ENCODE measurements at regions not wholly inside any gene's neighbourhood (a gene's known extent, or its start where the extent isn't known, plus 50 kb on each side); places are given as distances from the start of the nearest gene placed in this dataset.
"Not testable (repeated sequence)": the region's sequence is repeated elsewhere in the genome, so short reads cannot be mapped to it uniquely, and the experiment has no call there.

DNA sequence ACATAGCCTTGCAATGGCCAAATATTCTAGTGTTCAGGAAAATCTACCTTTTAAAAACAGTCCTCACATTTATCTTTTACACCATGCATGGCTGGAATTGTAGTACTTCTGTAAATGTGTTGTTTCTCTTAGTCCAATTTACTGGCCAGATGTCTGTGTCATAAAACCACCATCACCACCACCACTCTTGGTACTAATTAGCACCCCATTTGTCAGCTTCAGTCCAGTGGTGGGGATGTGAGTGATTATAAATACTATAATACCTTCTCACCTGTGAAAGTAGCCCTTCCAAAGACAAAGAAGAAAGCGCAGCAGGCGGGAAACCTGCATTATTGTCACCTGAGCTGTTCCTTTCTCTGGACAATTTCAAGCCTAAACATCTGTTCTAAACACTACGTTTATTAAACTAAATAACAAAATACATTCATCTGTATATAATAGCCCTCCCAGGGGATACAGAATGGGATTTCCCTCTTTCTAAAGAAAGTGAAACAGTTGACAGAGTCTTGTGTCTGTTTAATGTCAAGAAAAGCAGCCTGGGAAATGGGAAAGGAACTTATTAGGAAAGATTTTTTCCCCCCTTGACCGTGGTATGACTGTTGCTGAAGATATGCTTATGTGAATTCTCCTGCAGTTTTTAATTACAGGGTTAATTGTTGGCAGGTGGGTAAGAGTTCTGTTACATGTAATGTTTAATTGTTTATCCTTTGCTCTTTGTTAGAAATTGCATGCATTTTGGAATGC lies 144.5 kb upstream of the NUDT12 start:
- Histone ChIP-seq H3K4me3 (ENCODE audit: low read length in 2 of 2) (no peak overlapping the region), H3K27ac (ENCODE audit: low read length) (no peak overlapping the region)

DNA sequence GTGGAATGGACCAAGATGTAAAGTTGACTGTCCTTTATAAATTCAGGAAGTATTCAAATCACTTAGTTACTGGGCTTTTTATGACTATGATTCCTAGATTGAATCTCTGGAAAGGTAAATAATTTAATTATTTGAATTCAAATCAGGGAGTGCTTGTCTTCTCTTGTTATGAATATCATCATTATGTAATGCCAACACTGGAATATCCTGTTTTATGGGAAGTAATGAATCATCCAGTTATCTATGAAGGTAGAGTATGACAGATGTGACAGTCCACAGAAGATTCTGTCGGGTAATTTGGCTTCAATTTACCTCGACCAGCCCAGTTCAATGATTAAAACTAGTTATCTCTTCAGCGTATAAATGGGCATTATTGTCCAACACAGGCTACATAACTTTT lies 141.0 kb upstream of the NUDT12 start:
- Histone ChIP-seq H3K27ac (ENCODE audit: low read length) (no peak overlapping the region), H3K4me3 (ENCODE audit: low read length in 2 of 2) (no peak overlapping the region), H3K36me3 (ENCODE audit: control insufficient read depth in 2 of 2, insufficient read depth in 2 of 2, low read length in 2 of 2) (no peaks in the 10 kb centered on the region), H3K9me3 (ENCODE audit: control insufficient read depth in 2 of 2, low read length in 2 of 2) (no peaks in the 10 kb centered on the region), H3K9ac (ENCODE audit: low read length in 2 of 2) (no peak overlapping the region), H3K4me1 (ENCODE audit: control insufficient read depth, insufficient read depth, low read length) (no peaks in the 10 kb centered on the region), H3K27me3 (ENCODE audit: control insufficient read depth in 1 of 2, insufficient read depth in 2 of 2, low read length in 2 of 2) (no peaks in the 10 kb centered on the region)

More for the DNA sequence above, 144.5 kb upstream of the NUDT12 start:
- Histone ChIP-seq H3K4me1 (ENCODE audit: control insufficient read depth, insufficient read depth, low read length) (no peaks in the 10 kb centered on the region), H3K9me3 (ENCODE audit: control insufficient read depth in 2 of 2, low read length in 2 of 2) (no peaks in the 10 kb centered on the region), H3K36me3 (ENCODE audit: control insufficient read depth in 2 of 2, insufficient read depth in 2 of 2, low read length in 2 of 2) (no peaks in the 10 kb centered on the region), H3K27me3 (ENCODE audit: control insufficient read depth in 1 of 2, insufficient read depth in 2 of 2, low read length in 2 of 2) (no peaks in the 10 kb centered on the region), H3K9ac (ENCODE audit: low read length in 2 of 2) (no peak overlapping the region)

DNA sequence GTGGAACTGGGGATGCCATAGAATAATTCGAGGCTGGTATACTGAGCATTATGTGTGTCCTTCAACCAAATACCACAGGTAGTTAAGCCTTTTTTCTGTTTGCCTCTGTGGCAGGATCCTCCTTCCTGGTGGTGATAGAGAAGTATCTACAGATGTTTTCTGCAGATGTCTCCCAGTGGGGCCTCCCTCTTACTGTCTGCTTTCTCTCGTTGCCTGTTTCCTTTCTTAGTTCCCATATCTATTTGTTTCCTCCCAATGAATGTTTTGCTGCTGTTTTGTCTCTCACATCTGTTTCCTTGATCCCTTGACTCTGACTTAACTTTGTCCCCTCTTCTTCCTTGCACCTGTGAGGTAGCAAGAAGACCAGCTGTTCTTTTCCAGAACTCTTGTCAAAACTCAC lies 130.9 kb upstream of the NUDT12 start:
- Histone ChIP-seq H3K4me1 (ENCODE audit: control insufficient read depth, insufficient read depth, low read length) (no peaks in the 10 kb centered on the region), H3K36me3 (ENCODE audit: control insufficient read depth in 2 of 2, insufficient read depth in 2 of 2, low read length in 2 of 2) (no peaks in the 10 kb centered on the region), H3K9me3 (ENCODE audit: control insufficient read depth in 2 of 2, low read length in 2 of 2) (no peaks in the 10 kb centered on the region), H3K9ac (ENCODE audit: low read length in 2 of 2) (no peak overlapping the region), H3K27me3 (ENCODE audit: control insufficient read depth in 1 of 2, insufficient read depth in 2 of 2, low read length in 2 of 2) (no peaks in the 10 kb centered on the region), H3K4me3 (ENCODE audit: low read length in 2 of 2) (no peak overlapping the region), H3K27ac (ENCODE audit: low read length) (no peak overlapping the region)

DNA sequence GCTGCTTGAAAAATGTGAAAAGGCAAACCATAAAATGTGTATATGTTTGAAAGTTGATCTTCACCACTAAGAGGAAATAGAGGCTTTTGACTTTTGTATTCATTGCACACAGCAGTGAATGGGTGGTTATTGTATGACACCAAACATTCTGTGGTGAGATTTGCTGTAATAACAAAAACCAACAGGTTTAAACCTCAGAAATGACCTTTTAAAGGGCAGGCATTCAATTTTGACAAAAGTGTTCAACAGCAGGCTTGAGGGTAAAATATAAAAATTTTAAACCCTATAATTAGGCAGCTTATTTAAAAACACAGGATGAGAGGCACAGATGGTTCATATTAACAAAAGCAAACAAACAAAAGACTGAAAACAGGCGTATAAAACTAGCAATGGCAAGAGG lies 128.1 kb upstream of the NUDT12 start:
- H3K9me3 ChIP-seq (ENCODE audit: control insufficient read depth in 2 of 2, low read length in 2 of 2): no peaks in the 10 kb centered on the region
- no peak overlapping the region for H3K27ac ChIP-seq (ENCODE audit: low read length)
- H3K36me3 ChIP-seq (ENCODE audit: control insufficient read depth in 2 of 2, insufficient read depth in 2 of 2, low read length in 2 of 2): no peaks in the 10 kb centered on the region
- H3K4me3 ChIP-seq (ENCODE audit: low read length in 2 of 2): no peak overlapping the region
- no peaks in the 10 kb centered on the region for H3K4me1 ChIP-seq (ENCODE audit: control insufficient read depth, insufficient read depth, low read length)
- H3K27me3 ChIP-seq (ENCODE audit: control insufficient read depth in 1 of 2, insufficient read depth in 2 of 2, low read length in 2 of 2): no peaks in the 10 kb centered on the region
- no peak overlapping the region for H3K9ac ChIP-seq (ENCODE audit: low read length in 2 of 2)

DNA sequence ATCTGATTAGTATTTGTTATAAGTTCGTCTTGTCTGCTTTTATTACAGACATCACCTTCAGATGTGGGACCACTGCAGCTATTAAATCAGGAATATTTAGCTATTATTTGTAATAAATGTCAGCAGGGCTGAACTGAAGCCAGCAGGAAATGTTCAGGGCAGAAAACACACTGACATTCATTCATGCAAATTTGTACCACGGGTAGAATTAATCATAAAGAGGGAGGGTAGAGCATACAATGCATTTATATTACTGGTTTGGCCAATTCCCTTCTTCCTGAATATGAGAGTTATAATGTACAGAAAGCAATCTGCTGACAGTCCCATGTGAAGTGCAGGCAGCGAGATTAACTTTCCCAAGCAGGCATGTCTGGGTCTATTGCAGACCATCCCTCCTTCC lies 117.3 kb upstream of the NUDT12 start:
- Histone ChIP-seq H3K9ac (ENCODE audit: low read length in 2 of 2) (no peak overlapping the region), H3K27me3 (ENCODE audit: control insufficient read depth in 1 of 2, insufficient read depth in 2 of 2, low read length in 2 of 2) (no peaks in the 10 kb centered on the region), H3K4me1 (ENCODE audit: control insufficient read depth, insufficient read depth, low read length) (no peaks in the 10 kb centered on the region), H3K27ac (ENCODE audit: low read length) (no peak overlapping the region), H3K36me3 (ENCODE audit: control insufficient read depth in 2 of 2, insufficient read depth in 2 of 2, low read length in 2 of 2) (no peaks in the 10 kb centered on the region), H3K4me3 (ENCODE audit: low read length in 2 of 2) (no peak overlapping the region), H3K9me3 (ENCODE audit: control insufficient read depth in 2 of 2, low read length in 2 of 2) (no peaks in the 10 kb centered on the region)

DNA sequence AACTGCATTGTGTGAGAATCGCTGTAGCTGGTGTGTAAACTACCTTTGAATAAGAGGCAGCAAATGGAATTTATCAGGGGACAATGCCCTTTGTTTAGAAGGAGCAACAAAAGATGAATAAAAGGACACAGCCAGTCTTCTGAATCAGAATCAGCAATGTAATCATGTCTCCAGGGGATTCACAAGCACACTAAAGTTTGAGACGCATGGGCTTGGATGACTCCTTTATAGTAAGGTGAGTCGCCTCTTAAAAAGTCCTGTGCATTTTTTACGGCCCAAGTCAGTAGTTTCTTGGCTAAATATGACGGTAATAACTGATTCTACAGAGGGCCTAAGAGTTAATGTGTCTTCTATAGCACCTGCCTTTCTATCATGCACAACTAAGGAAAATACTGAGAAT lies 113.6 kb upstream of the NUDT12 start:
- not testable (repeated sequence) for H3K27me3 ChIP-seq (ENCODE audit: control insufficient read depth in 1 of 2, insufficient read depth in 2 of 2, low read length in 2 of 2); H3K9me3 ChIP-seq (ENCODE audit: control insufficient read depth in 2 of 2, low read length in 2 of 2); H3K4me3 ChIP-seq (ENCODE audit: low read length in 2 of 2); H3K9ac ChIP-seq (ENCODE audit: low read length in 2 of 2); H3K4me1 ChIP-seq (ENCODE audit: control insufficient read depth, insufficient read depth, low read length); H3K36me3 ChIP-seq (ENCODE audit: control insufficient read depth in 2 of 2, insufficient read depth in 2 of 2, low read length in 2 of 2); H3K27ac ChIP-seq (ENCODE audit: low read length)

DNA sequence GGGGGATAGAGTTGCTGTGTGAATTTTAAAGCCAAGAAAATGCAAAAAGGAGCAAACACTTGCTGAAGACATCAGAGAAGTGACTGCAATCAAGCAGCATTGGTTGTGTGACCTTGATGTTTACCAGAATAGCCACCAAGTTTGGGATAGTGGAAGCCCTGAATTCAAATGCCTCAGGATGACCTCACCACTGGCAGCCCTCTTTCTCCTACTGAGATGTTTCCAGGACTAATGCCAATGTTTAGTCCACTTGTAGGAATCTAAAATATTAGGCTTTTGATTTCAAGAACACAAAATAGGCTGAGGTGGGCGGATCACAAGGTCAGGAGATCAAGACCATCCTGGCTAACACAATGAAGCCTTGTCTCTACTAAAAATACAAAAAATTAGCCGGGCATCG lies 112.2 kb upstream of the NUDT12 start:
- Histone ChIP-seq H3K4me1 (ENCODE audit: control insufficient read depth, insufficient read depth, low read length) (no peaks in the 10 kb centered on the region), H3K9me3 (ENCODE audit: control insufficient read depth in 2 of 2, low read length in 2 of 2) (no peaks in the 10 kb centered on the region), H3K27me3 (ENCODE audit: control insufficient read depth in 1 of 2, insufficient read depth in 2 of 2, low read length in 2 of 2) (no peaks in the 10 kb centered on the region), H3K27ac (ENCODE audit: low read length) (no peak overlapping the region), H3K9ac (ENCODE audit: low read length in 2 of 2) (no peak overlapping the region), H3K4me3 (ENCODE audit: low read length in 2 of 2) (no peak overlapping the region), H3K36me3 (ENCODE audit: control insufficient read depth in 2 of 2, insufficient read depth in 2 of 2, low read length in 2 of 2) (no peaks in the 10 kb centered on the region)

DNA sequence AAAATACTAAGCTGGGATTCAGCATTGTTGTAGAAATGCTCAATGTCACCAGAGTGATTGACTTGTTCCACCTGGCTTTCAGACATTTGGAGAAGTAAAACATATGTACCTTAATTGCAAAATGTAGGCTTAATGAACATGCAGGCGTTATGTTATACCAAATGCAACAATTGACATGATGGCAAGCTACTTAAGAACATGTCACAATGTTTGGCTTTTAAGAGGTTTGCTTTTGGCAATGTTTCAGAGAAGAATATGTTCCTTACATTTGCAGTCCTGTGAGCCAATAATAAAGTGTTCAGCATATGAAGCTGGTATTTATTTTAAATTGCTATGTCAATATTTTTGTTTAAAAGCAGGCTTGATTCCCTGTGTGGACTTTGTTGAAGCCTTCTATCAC lies 111.7 kb upstream of the NUDT12 start:
- Histone ChIP-seq H3K27me3 (ENCODE audit: control insufficient read depth in 1 of 2, insufficient read depth in 2 of 2, low read length in 2 of 2) (no peaks in the 10 kb centered on the region), H3K4me1 (ENCODE audit: control insufficient read depth, insufficient read depth, low read length) (no peaks in the 10 kb centered on the region), H3K36me3 (ENCODE audit: control insufficient read depth in 2 of 2, insufficient read depth in 2 of 2, low read length in 2 of 2) (no peaks in the 10 kb centered on the region), H3K27ac (ENCODE audit: low read length) (no peak overlapping the region), H3K4me3 (ENCODE audit: low read length in 2 of 2) (no peak overlapping the region), H3K9me3 (ENCODE audit: control insufficient read depth in 2 of 2, low read length in 2 of 2) (no peaks in the 10 kb centered on the region), H3K9ac (ENCODE audit: low read length in 2 of 2) (no peak overlapping the region)

DNA sequence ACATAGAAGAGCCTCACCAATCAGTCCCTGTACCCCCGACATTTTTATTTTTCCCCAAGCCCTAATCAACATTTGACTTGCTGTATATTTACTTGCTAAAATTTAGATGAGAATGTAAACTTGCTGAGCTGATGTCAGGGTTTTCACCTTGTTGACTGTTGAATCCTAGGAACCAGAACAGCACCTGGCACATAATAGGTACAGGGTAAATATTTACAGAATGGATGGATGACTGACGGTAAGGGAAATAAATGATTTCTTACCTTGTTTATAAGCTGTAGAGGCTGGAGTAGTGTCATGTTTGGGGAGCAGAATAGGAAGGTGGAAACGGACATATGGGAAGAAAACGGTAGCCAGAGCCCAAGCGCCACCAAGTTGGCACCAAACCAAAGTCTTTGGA lies 107.0 kb upstream of the NUDT12 start:
- no peaks in the 10 kb centered on the region for H3K9me3 ChIP-seq (ENCODE audit: control insufficient read depth in 2 of 2, low read length in 2 of 2)
- H3K27ac ChIP-seq (ENCODE audit: low read length): no peak overlapping the region
- no peak overlapping the region for H3K9ac ChIP-seq (ENCODE audit: low read length in 2 of 2)
- H3K36me3 ChIP-seq (ENCODE audit: control insufficient read depth in 2 of 2, insufficient read depth in 2 of 2, low read length in 2 of 2): no peaks in the 10 kb centered on the region
- no peaks in the 10 kb centered on the region for H3K27me3 ChIP-seq (ENCODE audit: control insufficient read depth in 1 of 2, insufficient read depth in 2 of 2, low read length in 2 of 2)
- no peaks in the 10 kb centered on the region for H3K4me1 ChIP-seq (ENCODE audit: control insufficient read depth, insufficient read depth, low read length)
- H3K4me3 ChIP-seq (ENCODE audit: low read length in 2 of 2): no peak overlapping the region

DNA sequence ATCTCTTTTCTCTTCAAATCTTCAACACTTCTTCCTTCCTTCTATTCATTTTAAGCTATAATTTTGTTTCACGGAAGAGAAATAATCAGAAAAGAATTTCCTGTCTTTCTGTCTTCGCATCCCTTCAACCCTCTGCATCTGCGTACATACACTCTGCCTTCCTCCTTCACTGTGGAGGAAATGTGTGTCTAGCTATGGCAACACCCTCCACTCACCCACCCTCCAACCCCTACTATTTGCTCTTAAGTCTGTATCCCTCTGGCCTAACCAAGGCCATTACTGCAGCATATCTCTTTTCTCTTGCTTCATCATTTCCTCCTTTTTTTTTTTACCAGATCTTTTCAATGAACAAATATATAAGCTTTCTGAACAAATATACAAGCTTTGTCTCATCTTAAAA lies 105.7 kb upstream of the NUDT12 start:
- Histone ChIP-seq H3K27me3 (ENCODE audit: control insufficient read depth in 1 of 2, insufficient read depth in 2 of 2, low read length in 2 of 2) (no peaks in the 10 kb centered on the region), H3K27ac (ENCODE audit: low read length) (no peak overlapping the region), H3K9me3 (ENCODE audit: control insufficient read depth in 2 of 2, low read length in 2 of 2) (no peaks in the 10 kb centered on the region), H3K9ac (ENCODE audit: low read length in 2 of 2) (no peak overlapping the region), H3K36me3 (ENCODE audit: control insufficient read depth in 2 of 2, insufficient read depth in 2 of 2, low read length in 2 of 2) (no peaks in the 10 kb centered on the region), H3K4me3 (ENCODE audit: low read length in 2 of 2) (no peak overlapping the region), H3K4me1 (ENCODE audit: control insufficient read depth, insufficient read depth, low read length) (no peaks in the 10 kb centered on the region)

DNA sequence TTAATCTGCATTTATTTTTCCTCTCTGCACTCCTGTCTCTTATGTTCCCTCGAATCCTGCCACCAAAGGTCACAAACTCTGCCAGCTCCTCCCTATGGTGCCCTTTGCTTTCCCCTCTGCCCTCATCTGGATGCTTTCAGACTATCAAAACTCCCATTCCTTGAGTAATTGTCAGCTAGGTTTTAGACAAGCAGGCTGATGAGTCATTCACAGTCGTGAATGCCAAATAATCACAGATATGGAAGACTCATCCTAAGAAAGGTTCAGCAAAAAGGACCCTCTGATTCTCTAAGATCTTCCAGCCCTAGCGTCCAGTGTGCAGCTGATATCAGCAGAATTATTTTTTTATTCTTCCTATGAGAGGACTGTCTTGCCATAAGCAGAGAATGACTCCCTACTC lies 104.5 kb upstream of the NUDT12 start:
- no peak overlapping the region for H3K4me3 ChIP-seq (ENCODE audit: low read length in 2 of 2)
- H3K27me3 ChIP-seq (ENCODE audit: control insufficient read depth in 1 of 2, insufficient read depth in 2 of 2, low read length in 2 of 2): no peaks in the 10 kb centered on the region
- peaks cover 0 to 3% of the 10 kb centered on the region in 2 donors for H3K9me3 ChIP-seq (ENCODE audit: control insufficient read depth in 2 of 2, low read length in 2 of 2)
- no peak overlapping the region for H3K9ac ChIP-seq (ENCODE audit: low read length in 2 of 2)
- H3K27ac ChIP-seq (ENCODE audit: low read length): no peak overlapping the region
- no peaks in the 10 kb centered on the region for H3K4me1 ChIP-seq (ENCODE audit: control insufficient read depth, insufficient read depth, low read length)
- H3K36me3 ChIP-seq (ENCODE audit: control insufficient read depth in 2 of 2, insufficient read depth in 2 of 2, low read length in 2 of 2): no peaks in the 10 kb centered on the region
